GM19455 (cell line): ENCODE measurements at regions not wholly inside any gene's neighbourhood (a gene's known extent, or its start where the extent isn't known, plus 50 kb on each side); places are given as distances from the start of the nearest gene placed in this dataset.
"Not testable (repeated sequence)": the region's sequence is repeated elsewhere in the genome, so short reads cannot be mapped to it uniquely, and the experiment has no call there.

Experiments
- ATAC-seq: cut with Tn5 transposase; IDR thresholded peaks from one replicate; pipeline ENCODE4 v1.9.1; 2021; ENCODE audit not compliant: unreplicated experiment

- no peak for ATAC-seq
Measured at GRCh38 chr7:115363916-115364315, 442.0 kb downstream of the MDFIC start.

DNA sequence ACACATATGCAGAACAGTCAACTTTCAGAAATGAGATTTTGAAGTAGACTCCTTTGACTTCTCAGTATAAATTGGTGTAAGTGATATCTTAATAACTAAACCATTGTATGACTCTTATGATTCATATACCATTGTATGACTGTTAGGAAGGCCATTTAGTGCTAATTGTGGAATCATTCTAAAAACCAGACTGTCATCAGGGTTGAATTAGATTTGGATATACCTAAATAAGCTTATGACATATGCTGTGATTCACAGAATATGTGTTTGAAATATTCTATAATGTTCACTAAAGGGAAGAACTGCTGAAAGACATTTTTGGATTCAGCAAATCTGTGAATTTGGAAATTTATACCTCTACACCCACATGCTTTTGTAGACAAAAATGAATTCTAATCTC is 438.1 kb downstream of the MDFIC start:
- ATAC-seq = no peak

DNA sequence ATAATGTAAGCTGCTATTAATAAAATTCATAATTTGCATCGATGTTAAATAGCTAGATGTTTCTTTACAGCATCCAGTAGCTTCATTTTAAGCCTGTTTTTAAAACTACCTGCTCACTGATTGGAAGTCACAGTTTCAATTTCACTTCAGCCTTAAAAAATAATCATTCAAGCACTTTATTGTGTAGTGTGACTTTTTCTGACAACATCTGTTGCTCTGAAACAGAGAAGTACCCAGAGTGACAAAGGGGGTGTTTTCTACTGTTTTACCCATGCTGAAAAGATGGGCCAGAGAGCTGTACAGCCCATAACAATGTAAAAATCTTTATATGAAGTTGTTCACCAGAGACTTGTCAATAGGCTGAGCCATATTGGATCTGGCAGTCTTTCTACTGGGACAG is 437.2 kb downstream of the MDFIC start:
- no peak for ATAC-seq

- no peak for ATAC-seq
Measured at GRCh38 chr7:115357703-115357999, 435.8 kb downstream of the MDFIC start.

- ATAC-seq = no peak
Measured at GRCh38 chr7:115356999-115357702, 435.3 kb downstream of the MDFIC start.

DNA sequence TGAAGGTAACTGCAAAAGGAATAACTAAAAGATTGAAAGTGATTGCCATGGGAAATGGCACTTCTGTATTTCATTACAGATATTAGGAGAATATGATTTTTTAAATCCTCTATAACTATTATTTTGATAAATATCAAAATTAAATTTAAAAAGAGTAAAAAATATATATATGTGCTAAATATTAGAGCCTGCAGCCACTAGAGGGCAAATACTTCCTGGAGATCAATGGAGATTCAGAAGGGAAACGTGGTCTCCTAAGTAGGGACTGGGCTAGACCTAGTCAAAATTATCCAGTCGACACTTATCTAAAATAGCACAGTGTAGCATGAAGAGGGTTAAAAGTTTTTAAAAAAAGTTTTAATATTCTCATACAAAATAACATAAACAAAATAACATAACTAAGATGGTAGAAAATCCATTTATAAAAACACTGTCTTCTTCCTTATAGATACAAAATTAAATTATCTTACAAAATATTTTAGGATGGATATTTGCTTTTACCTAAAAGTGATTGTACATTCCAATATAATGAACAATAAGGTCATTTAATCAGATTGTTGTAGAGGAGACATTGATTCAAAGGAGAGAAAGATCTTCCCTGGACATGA is 434.3 kb downstream of the MDFIC start:
- no peak for ATAC-seq

- no peak for ATAC-seq
Measured at GRCh38 chr7:115354925-115355324, 433.0 kb downstream of the MDFIC start.

DNA sequence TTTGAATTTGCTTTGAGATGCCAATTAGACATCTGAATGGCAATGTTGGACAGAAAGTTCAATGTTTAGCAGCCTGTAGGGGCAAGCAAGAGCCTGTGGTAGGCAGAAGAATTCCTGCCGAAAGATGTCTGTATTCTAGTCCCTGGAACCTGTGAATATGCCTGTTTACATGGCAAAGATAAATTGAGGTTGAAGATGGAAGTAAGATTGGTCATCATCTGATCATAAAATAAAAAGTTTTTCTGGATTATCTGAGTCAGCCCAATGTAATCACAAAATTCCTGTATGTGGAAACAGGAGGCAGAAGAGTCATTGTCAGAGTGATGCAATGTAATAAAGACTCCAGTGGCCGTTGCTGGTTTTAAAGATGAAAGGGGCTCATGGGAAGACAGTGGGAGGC is 430.5 kb downstream of the MDFIC start:
- ATAC-seq = no peak

- ATAC-seq = no peak
Measured at GRCh38 chr7:115350764-115351163, 428.9 kb downstream of the MDFIC start.

DNA sequence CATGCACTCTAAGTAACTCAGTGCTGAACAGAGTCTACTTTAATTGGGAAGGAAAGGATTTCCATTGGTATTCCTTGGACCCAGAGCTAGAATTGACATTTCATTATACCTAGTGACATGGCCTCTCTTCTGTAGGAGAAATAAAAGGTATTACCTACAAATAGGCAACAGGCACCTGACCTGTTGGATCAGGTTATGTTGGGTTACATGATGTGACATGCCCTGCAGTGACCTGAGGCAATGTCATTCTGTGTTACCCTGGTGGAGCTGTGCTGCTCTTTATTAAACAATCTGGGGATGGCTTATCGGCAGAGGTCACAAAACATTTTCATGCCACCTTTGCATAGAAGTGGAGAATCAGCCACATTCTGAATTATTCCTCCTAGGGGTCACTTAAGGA is 427.7 kb downstream of the MDFIC start:
- ATAC-seq = no peak

- no peak for ATAC-seq
Measured at GRCh38 chr7:115346685-115347084, 424.8 kb downstream of the MDFIC start.

- no peak for ATAC-seq
Measured at GRCh38 chr7:115340828-115341227, 418.9 kb downstream of the MDFIC start.

- ATAC-seq = no peak
Measured at GRCh38 chr7:115338016-115338415, 416.1 kb downstream of the MDFIC start.

- no peak for ATAC-seq
Measured at GRCh38 chr7:115332691-115333090, 410.8 kb downstream of the MDFIC start.

DNA sequence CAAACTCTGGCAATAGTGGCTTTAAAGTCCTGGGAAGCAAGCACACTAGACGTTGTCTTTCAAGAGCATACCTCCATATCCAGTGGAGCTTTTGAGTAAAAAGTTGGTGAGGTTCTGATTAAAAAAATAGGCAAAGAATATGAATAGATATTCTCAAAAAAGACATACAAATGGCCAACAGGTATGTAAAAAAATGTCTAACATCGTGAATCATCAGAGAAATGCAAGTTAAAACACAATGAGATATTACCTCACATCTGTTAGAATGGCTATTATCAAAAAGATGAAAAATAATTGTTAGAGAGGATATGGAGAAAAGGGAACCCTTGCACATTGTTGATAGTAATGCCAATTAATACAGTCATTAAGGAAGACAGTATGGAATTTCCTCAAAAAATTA is 407.1 kb downstream of the MDFIC start:
- no peak for ATAC-seq

DNA sequence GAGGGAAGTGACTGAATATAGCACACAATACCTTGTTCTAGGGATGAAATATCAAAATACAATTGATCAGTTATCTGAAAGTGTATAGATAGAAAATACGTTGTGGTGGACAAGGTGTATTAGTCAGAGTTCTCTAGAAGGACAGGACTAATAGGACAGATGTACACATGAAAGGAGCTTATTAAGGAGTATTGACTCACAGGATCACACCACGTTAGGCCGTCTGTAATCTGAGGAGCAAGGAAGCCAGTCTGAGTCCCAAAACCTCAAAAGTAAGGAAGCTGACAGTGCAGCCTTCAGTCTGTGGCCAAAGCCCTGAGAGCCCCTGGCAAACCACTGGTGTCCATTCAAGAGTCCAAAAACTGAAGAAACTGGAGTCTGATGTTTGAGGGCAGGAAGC is 406.1 kb downstream of the MDFIC start:
- ATAC-seq = no peak

- no peak for ATAC-seq
Measured at GRCh38 chr7:115327326-115327725, 405.4 kb downstream of the MDFIC start.

DNA sequence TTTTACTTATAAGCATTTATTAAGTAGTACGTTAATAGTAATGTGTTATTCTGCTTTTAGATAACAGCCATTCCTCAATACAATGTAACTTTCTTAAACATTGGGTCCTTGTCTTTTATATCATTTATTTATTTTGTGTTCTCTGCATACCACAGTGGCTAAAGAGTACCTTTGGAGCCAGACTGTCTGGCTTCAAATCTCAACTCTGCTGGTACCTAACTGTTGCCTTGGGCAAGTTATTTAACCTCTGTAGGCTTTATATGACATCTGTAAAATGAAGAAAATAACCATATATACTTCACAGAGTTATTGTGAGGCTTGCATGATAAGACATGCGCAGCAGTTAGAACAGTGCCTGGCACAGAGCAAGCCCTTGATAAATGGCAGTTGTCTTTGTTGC is 397.6 kb downstream of the MDFIC start:
- no peak for ATAC-seq

GRCh38 chr7:115310316-115310715 is 388.4 kb downstream of the MDFIC start:
- ATAC-seq = not testable (repeated sequence)

DNA sequence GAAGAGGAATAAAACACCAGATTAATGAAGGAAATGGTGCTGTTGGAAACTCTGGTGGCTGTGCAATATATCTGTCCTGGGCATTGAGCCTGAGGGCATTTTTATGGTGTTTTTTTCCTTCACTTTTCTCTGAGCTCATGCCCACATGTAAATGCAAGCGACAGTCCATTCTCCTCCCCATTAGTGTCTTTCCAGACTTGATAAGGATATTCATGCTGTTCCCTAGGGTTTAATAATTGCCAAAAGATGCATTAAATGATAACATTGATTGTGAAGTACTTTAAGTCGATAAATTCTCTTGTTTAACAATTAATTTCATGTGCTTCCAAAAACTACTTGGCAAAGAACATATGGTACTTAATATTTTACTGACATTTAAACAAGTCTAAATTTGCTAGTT is 384.7 kb downstream of the MDFIC start:
- ATAC-seq = no peak

DNA sequence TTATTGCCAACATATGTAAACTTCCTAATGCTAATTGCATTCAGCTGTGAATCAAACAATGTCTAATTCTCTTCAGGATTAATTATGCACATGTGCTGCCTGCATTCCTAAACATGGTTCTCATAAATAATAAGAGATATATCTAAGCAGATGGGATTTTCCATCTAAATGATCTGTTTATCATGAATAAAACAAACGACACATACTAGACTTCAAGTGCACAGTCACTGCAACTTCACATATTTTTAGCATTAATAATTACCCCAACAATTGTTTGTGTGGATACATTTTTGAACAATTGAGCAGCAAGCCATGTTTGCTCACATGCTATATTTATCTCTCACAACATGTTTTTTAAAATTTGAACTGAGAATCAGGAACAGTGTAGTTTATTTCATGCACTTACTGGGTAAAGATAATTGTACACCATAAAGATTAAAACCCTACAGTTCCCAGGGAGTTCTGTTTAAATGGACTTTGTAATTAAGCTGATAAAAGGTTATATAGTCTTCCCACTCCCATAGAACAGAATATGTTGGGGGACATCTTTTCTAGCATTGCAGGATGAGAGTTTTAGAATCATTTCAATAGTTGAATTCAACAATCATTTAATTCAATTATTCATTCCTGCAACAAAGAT is 378.5 kb downstream of the MDFIC start:
- ATAC-seq = no peak

DNA sequence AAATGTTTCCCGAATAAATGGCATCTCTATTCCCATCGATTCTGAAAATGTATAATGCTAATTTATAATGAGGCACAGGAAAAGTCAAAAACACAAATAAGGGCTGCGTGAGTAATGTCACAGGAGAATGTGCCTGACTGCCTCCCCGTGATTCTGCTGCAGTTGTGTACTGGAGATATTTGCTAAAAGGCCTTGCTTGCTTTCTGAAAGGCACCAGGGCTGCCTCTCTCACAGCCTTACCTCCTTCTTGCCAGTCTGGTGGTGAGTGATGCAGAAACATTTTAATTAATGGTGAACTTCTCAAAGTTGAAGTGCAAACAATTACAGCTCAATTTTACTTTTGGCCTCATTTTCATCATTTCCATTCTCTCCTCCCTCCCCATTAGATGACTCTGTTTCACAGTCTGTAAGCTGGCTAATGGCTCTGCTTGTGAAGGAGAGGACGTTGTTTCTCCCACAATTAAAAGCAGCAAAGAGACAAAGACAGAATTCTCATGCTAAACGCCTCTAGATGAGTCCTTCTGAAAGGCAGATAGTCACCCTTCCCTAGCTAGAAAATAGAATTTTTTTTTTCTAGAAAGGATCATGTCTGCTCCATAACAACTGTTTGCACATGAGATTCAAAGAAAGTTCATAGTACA is 377.6 kb downstream of the MDFIC start:
- ATAC-seq = no peak
